ENCODE measurements at regions not wholly inside any gene's neighbourhood (a gene's known extent, or its start where the extent isn't known, plus 50 kb on each side); places are given as distances from the start of the nearest gene placed in this dataset.

- Histone ChIP-seq H3K27ac (no peak overlapping the region), H3K36me3 (no peaks in the 10 kb centered on the region), H3K9me3 (no peaks in the 10 kb centered on the region), H3K4me1 (no peaks in the 10 kb centered on the region), H3K27me3 (ENCODE audit: low read depth) (no peaks in the 10 kb centered on the region), H3K4me3 (no peak overlapping the region)
- intact Hi-C loops (cut with DNase I) = loop anchor here (10.0 kb wide), 1 partner anchor 105 kb away; no protein-coding TSS in a partner anchor
- DNase-seq (no peak), ATAC-seq (no peak)
- TF ChIP-seq CTCF (IDR thresholded peaks at IDR 0.05) = no peak
These were observed 197.7 kb downstream of the NRP2 start for GRCh38 chr2:205880048-205880447.

- no peak for TF ChIP-seq CTCF (IDR thresholded peaks at IDR 0.05)
- intact Hi-C loops (cut with DNase I) = no loop called here
- Histone ChIP-seq H3K9me3 (no peaks in the 10 kb centered on the region), H3K4me1 (no peaks in the 10 kb centered on the region), H3K4me3 (no peak overlapping the region), H3K27ac (no peak overlapping the region), H3K36me3 (no peaks in the 10 kb centered on the region), H3K27me3 (ENCODE audit: low read depth) (no peaks in the 10 kb centered on the region)
- ATAC-seq (no peak), DNase-seq (no peak)
These were observed 196.9 kb downstream of the NRP2 start for GRCh38 chr2:205878999-205879762.

- H3K27me3 ChIP-seq (ENCODE audit: low read depth) = no peaks in the 10 kb centered on the region
- no peak for DNase-seq
These were observed 195.2 kb downstream of the NRP2 start for GRCh38 chr2:205877496-205877895.

GRCh38 chr2:205876127-205876526 is 193.8 kb downstream of the NRP2 start:
- Histone ChIP-seq H3K4me1 (no peaks in the 10 kb centered on the region), H3K9me3 (no peaks in the 10 kb centered on the region), H3K27ac (no peak overlapping the region), H3K4me3 (no peak overlapping the region), H3K27me3 (ENCODE audit: low read depth) (no peaks in the 10 kb centered on the region), H3K36me3 (no peaks in the 10 kb centered on the region)
- no peak for TF ChIP-seq CTCF (IDR thresholded peaks at IDR 0.05)
- DNase-seq = no peak
- ATAC-seq = no peak
- intact Hi-C loops (cut with DNase I) = no loop called here

More at GRCh38 chr2:205877496-205877895, 195.2 kb downstream of the NRP2 start:
- Histone ChIP-seq H3K4me3 (no peak overlapping the region), H3K27ac (no peak overlapping the region), H3K4me1 (no peaks in the 10 kb centered on the region), H3K9me3 (no peaks in the 10 kb centered on the region), H3K36me3 (no peaks in the 10 kb centered on the region)
- ATAC-seq = no peak
- TF ChIP-seq CTCF (IDR thresholded peaks at IDR 0.05) = no peak
- intact Hi-C loops (cut with DNase I) = no loop called here

- intact Hi-C loops (cut with DNase I) = no loop called here
- TF ChIP-seq CTCF (IDR thresholded peaks at IDR 0.05) = no peak
- H3K27me3 ChIP-seq (ENCODE audit: low read depth) = no peaks in the 10 kb centered on the region
- ATAC-seq (no peak), DNase-seq (no peak)
- H3K9me3 ChIP-seq = no peaks in the 10 kb centered on the region
- no peaks in the 10 kb centered on the region for H3K36me3 ChIP-seq
- H3K4me1 ChIP-seq = no peaks in the 10 kb centered on the region
- H3K4me3 ChIP-seq = no peak overlapping the region
- no peak overlapping the region for H3K27ac ChIP-seq
These were observed 190.4 kb downstream of the NRP2 start for GRCh38 chr2:205872716-205873115.

Data from lower lobe of right lung (tissue), 2 donors.